ENCODE measurements at regions not wholly inside any gene's neighbourhood (a gene's known extent, or its start where the extent isn't known, plus 50 kb on each side); places are given as distances from the start of the nearest gene placed in this dataset.

GRCh38 chr3:144529566-144529965 lies 557.9 kb downstream of the DIPK2A start:
- Histone ChIP-seq H3K9me3 (no peaks in the 10 kb centered on the region), H3K4me1 (no peaks in the 10 kb centered on the region), H3K36me3 (no peaks in the 10 kb centered on the region), H3K4me3 (no peak overlapping the region), H3K27ac (no peak overlapping the region), H3K27me3 (no peaks in the 10 kb centered on the region)
- no peak for DNase-seq (ENCODE audit: extremely low spot score in 2 of 2)
- TF ChIP-seq POLR2A (IDR thresholded peaks at IDR 0.05): no peak
- TF ChIP-seq POLR2AphosphoS5 (IDR thresholded peaks at IDR 0.05; ENCODE audit: insufficient read depth in 1 of 2, low read depth in 1 of 2): no peak
- TF ChIP-seq, protein P1, sequence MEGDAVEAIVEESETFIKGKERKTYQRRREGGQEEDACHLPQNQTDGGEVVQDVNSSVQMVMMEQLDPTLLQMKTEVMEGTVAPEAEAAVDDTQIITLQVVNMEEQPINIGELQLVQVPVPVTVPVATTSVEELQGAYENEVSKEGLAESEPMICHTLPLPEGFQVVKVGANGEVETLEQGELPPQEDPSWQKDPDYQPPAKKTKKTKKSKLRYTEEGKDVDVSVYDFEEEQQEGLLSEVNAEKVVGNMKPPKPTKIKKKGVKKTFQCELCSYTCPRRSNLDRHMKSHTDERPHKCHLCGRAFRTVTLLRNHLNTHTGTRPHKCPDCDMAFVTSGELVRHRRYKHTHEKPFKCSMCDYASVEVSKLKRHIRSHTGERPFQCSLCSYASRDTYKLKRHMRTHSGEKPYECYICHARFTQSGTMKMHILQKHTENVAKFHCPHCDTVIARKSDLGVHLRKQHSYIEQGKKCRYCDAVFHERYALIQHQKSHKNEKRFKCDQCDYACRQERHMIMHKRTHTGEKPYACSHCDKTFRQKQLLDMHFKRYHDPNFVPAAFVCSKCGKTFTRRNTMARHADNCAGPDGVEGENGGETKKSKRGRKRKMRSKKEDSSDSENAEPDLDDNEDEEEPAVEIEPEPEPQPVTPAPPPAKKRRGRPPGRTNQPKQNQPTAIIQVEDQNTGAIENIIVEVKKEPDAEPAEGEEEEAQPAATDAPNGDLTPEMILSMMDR (IDR thresholded peaks at IDR 0.05): no peak
- intact Hi-C loops (cut with DNase I): no loop called here

GRCh38 chr3:144544871-144545270 lies 573.2 kb downstream of the DIPK2A start:
- H3K4me3 ChIP-seq: no peak overlapping the region
- H3K27me3 ChIP-seq: no peaks in the 10 kb centered on the region
- TF ChIP-seq POLR2AphosphoS5 (IDR thresholded peaks at IDR 0.05; ENCODE audit: insufficient read depth in 1 of 2, low read depth in 1 of 2): no peak
- TF ChIP-seq, protein P1 (IDR thresholded peaks at IDR 0.05): no peak
- TF ChIP-seq POLR2A (IDR thresholded peaks at IDR 0.05): no peak
- H3K27ac ChIP-seq: no peak overlapping the region
- H3K9me3 ChIP-seq: no peaks in the 10 kb centered on the region
- H3K4me1 ChIP-seq: no peaks in the 10 kb centered on the region
- H3K36me3 ChIP-seq: no peaks in the 10 kb centered on the region
- intact Hi-C loops (cut with DNase I): no loop called here
- no peak for DNase-seq (ENCODE audit: extremely low spot score in 2 of 2)

DNA sequence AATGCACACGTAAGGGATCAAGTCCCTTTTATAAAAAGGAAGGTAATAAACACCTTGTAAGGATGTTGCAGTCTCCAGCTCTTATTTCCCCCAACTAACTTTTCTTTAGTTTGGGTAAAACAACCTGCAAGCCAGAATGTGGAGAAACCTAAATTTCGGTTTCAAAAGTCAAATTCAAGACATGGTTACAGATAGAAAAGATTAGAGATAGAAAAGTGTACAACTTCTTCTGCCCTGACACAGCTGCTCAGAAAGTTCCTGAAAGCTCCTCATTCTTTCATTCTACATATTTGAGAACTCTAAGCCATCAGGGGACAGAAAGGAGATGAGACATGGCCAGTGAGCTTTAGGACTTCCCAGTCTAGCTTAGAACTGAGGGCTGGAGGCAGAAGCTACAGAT lies 574.9 kb downstream of the DIPK2A start:
- intact Hi-C loops (cut with DNase I): no loop called here
- no peak for DNase-seq (ENCODE audit: extremely low spot score in 2 of 2)

DNA sequence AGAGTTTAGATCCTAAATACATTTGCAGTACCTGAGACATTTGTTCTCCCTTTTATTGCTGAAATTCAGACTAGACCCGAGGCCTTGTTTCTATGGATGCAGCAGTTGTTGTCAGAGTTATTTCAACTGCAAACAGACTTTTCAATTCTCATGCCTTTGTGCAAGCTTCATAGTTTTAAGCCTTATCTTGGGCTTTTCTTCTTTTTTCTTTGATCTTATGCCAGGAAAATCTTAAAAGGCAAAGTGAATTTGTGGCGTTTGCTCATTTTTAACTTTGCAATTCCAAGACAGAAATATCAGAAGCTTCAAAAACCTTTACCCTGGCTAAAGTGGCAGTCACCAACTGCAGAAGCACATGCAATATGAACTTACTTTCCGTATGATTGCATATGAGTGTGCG lies 576.7 kb downstream of the DIPK2A start:
- Histone ChIP-seq H3K9me3 (no peaks in the 10 kb centered on the region), H3K4me3 (no peak overlapping the region), H3K27ac (no peak overlapping the region), H3K4me1 (no peaks in the 10 kb centered on the region), H3K27me3 (no peaks in the 10 kb centered on the region), H3K36me3 (no peaks in the 10 kb centered on the region)
- no peak for TF ChIP-seq POLR2A (IDR thresholded peaks at IDR 0.05)
- TF ChIP-seq POLR2AphosphoS5 (IDR thresholded peaks at IDR 0.05; ENCODE audit: insufficient read depth in 1 of 2, low read depth in 1 of 2): no peak
- TF ChIP-seq, protein P1 (IDR thresholded peaks at IDR 0.05): no peak
- intact Hi-C loops (cut with DNase I): no loop called here
- no peak for DNase-seq (ENCODE audit: extremely low spot score in 2 of 2)

More for the DNA sequence above, 574.9 kb downstream of the DIPK2A start:
- Histone ChIP-seq H3K4me3 (no peak overlapping the region), H3K4me1 (no peaks in the 10 kb centered on the region), H3K27me3 (no peaks in the 10 kb centered on the region), H3K36me3 (no peaks in the 10 kb centered on the region), H3K9me3 (no peaks in the 10 kb centered on the region), H3K27ac (no peak overlapping the region)
- TF ChIP-seq POLR2A (IDR thresholded peaks at IDR 0.05): no peak
- TF ChIP-seq, protein P1 (IDR thresholded peaks at IDR 0.05): no peak
- no peak for TF ChIP-seq POLR2AphosphoS5 (IDR thresholded peaks at IDR 0.05; ENCODE audit: insufficient read depth in 1 of 2, low read depth in 1 of 2)

DNA sequence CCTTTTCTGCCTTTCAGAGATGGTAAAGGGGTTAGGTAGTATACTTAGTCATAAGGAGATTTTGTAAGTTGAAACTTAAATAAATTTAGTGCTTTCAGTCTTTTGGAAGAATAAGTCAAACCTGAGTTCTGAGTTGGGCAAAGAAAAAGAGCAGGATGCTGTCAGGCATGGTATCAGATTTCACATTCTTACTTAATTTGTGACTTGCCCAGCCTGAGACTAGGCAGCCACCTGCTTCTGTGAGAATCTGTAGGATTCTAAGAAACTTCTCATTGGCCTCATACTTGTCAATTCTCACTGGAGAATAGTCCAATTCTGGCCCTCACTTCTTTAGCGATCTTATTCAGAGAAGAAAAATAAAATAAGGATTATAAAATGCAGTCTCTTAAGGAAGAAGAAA lies 577.5 kb downstream of the DIPK2A start:
- Histone ChIP-seq H3K36me3 (no peaks in the 10 kb centered on the region), H3K4me3 (no peak overlapping the region), H3K4me1 (no peaks in the 10 kb centered on the region), H3K9me3 (no peaks in the 10 kb centered on the region), H3K27me3 (no peaks in the 10 kb centered on the region), H3K27ac (no peak overlapping the region)
- intact Hi-C loops (cut with DNase I): no loop called here
- DNase-seq (ENCODE audit: extremely low spot score in 2 of 2): no peak
- TF ChIP-seq POLR2AphosphoS5 (IDR thresholded peaks at IDR 0.05; ENCODE audit: insufficient read depth in 1 of 2, low read depth in 1 of 2): no peak
